Urothelium cell line (cell line): ENCODE measurements at regions not wholly inside any gene's neighbourhood (a gene's known extent, or its start where the extent isn't known, plus 50 kb on each side); places are given as distances from the start of the nearest gene placed in this dataset.

Source experiments
- DNase-seq: peaks from one replicate; pipeline ENCODE4 v3.0.0; 2011; ENCODE audit warnings: low spot score, mixed read lengths
- FAIRE-seq: peaks from 2 replicates; lab custom pipeline; 2011; peaks lifted over from hg19 to GRCh38; lab: Jason Lieb, UNC

DNA sequence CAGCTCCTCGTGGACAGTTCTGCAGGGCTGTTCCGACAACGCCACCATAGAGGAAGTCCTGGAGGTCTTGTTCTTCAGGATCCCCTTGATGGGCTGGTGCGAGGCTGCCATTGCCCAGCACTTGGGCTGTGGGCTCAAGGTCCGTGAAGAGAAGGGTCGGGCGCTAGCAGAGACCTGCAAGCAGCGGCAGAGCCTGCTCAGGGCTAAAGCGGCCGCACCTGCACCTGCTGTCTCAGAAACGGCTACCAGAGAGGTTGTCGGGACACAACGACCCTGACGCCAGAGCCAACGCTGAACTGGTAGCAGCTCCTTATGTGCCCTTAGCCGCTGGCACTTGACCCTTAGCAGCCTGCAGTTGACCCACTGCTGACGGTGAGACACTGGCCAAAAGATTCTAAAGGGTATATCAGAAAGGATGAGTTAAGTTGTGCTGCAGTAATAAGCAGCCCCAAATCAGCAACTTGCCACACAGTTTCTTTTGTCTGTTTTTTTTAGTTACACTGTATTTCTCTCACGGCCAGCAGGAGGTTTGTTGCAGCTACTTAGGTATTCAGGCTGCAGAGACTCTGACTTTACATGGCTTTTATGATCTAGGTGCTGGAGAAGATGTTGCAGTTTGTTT, 55.5 kb upstream of the ST6GAL2 start:
- FAIRE-seq (peak; percentile 27), DNase-seq (no peak)

DNA sequence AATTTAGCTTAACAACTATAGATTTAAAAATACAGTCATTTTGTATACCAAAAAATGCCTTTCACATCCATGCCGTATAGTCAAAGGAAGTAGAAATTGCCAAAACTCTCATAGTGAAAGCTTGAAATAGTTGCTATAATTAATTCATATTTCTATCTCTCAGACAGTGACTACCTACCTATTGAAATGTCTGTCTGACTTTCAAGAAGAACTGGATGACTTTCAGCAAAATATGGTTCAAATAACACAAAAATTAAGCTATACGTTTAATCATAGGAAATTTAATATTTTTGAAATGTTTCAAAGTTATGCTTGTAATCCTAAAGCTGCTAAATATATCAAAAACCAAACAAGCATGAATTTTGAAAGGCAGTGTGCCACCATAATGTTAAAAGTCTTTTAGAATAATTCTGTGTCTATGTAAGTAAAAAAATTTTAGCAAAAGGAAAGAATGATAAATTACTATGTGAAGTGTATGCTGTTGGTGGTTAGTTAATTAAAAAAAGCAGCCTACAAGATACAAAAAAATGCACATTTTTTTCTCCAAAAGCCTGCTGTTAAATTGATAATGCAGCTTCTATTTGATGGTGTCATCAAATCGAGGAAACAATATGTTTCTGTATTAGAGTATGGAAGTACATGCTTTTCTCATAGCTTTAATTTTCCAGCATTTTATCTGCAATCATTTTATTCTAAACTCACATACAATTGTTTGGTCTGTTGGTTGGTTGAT, 57.7 kb upstream of the ST6GAL2 start:
- FAIRE-seq, result no peak
- no peak for DNase-seq

DNA sequence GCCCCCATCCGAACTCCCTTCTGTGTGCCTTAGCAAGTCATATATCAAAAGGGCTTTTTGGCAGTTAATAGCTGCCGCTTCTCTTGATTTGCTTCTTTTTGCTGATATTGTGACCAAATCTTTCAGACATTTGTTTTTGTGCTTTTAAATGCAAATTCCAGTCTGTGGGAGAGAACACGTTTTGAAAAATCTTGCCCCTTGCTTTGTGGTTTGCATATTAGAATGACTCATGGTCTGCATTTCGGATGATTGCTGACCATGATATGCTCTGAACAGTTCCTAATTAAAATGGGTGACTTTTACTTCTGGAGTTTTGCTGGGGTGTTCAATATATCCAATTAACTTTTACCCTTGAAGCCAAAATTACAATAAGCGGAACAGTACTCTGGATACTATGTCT, 58.2 kb upstream of the ST6GAL2 start:
- DNase-seq (peak; percentile 51), FAIRE-seq (no peak)

DNA sequence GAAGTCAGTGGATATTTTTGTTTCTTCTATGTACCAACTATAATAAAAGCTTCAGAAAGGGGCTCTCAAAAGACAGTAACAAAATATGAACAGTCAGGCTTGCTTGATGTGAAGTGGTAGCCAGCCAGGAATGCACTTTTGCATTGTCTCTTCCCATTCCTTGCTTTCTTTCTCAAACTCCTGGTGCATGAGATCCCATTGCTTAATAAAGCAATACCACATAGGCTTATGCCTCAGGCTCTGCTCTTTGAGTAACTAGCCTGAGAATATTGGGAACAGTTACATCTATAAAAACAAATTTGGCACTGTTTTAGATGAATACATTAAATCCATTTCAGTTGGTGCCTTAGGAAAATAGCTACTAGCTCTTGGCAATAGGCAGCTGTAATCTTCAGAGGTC, 62.6 kb upstream of the ST6GAL2 start:
- FAIRE-seq (no peak), DNase-seq (no peak)

DNA sequence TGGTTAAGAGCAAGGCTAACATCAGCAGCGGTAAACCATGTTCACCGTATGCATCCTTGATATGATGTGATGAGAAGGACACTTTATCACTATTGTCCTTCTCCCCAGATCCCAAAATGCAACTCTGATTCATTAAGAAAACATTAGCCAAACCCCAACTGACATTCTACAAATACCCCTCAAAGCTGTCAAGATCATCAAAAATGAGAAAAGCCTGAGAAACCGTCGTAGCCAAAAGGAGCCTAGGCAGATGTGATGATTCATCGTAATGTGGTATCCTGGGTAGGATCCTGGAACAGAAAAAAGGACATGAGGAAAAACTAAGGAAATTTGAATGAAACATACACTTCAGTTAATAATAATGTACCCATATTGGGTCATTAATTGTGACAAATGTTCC, 67.3 kb upstream of the ST6GAL2 start:
- FAIRE-seq, result no peak
- no peak for DNase-seq

DNA sequence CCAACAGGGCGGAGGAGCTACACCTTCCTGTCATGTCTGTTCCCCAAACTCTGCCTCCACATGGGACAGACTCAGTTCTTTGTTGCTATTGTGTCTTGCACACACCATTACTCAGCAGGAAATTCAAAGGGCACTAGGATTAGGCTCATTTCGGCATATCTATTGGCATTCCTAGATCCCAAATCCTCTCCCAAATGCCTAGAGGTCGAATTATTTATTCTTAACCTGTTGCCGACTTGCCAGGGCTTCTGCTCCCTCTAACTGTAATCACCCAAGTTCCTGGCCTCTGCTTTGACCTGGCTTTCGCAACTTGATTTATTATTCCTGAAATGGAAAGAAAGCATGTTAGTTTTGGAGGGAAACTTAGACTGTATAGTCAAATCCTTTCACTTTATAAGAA, 67.8 kb upstream of the ST6GAL2 start:
- no peak for FAIRE-seq
- no peak for DNase-seq

DNA sequence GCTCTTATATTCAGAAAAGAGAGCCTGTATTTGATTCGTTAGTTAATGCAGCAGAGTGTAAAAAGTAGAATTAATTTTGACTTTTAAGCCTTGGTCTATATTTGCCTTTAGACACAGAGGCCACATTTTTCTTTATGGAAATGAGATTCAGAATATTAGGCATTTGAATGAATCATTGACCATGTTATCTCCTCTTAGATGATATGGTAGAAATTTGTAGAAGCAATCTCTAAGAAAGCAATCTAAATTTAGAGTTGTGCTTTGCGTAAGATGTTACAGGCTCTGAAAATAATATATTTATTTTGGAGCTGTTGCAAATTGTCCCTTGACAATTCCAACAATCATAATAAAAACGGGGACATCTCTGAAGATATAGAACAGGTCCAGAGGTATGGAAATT, 68.3 kb upstream of the ST6GAL2 start:
- DNase-seq (no peak), FAIRE-seq (no peak)

DNA sequence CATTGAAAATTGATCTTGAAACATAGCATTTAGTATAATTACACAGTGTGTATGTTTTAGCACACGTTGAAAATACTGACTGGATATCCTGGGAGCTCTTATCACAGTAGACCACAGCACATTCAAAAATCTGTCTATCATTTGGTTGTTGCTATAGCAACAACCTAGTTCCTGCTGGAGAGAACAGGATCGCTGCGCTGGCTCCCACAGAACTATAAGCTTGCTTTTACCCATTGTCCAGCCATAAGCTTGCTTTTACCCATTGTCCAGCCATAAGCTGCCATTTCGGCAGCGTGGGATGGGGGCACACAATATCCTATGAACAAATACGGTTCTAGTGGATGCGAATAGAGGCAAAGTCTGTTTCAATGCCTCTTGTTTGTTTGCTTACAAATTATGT, 70.4 kb upstream of the ST6GAL2 start:
- no peak for FAIRE-seq
- DNase-seq, result no peak

DNA sequence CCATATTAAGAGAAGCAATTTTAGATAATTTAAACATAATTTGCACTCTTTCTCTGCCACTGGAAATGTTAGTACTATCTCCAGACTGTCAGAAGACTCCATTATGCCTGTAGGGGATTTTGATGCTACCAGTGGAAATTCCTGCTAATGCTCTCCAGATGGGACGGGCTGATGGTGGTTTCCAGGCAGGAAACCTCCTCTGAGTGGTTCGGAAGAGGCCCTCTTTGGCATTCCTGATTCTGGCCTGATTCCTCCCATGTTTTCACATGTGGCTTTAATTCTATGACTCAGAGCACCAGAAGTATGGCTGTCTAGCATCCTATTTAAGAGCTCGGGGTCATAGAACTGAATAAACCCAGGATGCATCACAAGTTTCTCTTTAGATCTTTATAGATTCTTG, 70.9 kb upstream of the ST6GAL2 start:
- DNase-seq, result peak; percentile 60
- FAIRE-seq, result no peak

DNA sequence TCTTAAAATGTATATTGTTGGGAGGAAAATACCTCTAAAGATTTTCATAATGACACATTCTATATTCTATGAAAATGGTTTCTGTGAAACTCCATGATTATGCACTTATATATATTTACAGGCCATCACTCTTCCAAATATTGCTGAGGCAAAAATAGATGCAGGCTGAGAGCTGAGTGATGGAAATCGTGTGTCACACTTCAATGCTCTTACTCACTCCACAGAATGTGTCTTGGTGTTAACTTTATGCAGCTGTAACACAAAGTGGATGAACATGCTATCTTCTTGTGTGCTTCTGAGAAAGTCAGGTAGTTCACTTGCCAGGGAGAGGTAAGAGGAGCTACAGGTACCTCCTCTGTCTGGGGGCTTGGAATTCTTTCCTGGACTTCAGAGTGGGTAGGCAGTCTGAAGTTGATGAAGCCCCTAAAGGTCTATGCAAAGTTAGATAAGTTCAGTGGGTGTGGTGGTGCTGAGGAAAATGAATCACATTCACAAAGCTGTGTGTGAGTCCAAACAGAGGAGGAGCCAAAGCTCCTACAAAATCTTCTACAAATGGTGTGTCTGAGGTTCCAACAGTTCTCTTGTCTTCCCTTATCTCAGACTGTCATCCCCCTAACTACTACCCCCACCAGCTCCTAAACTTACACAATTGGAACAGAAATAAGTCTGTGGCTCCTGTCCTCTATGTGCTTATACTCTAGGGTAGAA, 74.2 kb upstream of the ST6GAL2 start:
- no peak for DNase-seq
- no peak for FAIRE-seq

DNA sequence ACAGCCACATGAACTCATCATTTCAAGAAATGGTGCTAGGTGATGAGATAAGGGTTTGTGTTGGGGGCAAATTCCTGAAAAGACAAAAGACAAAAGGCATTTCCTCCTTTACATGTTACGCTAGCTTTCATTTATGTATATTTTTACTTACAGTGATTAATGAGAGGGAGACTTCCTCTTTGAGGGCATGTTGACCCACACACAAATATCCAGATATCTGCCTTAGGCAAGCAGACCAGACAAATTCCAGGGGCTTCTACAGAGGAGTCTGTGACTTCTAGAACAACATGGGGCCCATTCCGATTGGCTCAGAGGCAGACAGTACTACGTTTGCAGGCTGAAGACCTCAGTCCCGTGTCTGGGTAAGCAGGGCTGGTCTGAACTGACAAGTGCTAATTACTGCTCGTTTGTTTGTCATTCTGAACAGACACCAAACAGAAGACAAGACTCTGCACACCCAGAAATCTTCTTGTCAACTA, 74.8 kb upstream of the ST6GAL2 start:
- FAIRE-seq (no peak), DNase-seq (no peak)

DNA sequence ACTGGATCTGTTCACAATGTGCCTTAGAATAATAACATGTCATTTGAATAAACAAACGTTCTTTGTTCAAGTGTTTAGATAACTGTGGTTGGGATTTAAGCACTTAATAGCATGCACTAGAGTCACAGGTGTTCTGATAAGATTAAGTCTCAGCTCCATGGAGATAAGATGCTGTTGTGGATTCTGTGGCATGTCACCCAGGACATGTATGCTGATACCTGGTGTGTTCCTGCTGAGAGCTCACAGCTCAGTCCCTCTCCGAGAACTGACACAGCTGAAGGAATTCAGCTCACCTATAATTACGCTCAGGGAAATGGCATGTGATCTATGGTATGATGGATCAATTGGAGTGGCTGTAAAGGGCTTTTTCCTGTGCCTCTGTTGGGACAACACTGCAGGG, 75.4 kb upstream of the ST6GAL2 start:
- DNase-seq, result no peak
- FAIRE-seq, result no peak

DNA sequence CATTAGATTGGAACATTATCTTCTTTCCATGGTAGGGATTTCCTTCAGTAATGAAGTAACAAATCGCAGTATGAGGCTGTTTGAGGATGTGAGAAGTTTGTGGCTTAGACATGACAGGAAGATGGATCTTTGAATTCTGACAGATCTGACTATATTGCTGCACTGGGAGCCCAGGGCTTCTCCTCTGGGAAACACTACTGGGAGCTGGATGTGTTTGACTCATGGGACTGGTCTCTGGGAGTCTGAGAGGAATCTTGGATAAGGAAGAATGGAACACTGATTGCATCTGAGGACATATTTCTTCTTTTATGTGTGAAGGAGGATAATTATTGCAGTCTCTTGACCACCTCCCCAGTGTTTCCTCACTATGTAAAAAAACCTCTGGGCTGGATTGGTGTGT, 77.2 kb upstream of the ST6GAL2 start:
- DNase-seq, result no peak
- no peak for FAIRE-seq

DNA sequence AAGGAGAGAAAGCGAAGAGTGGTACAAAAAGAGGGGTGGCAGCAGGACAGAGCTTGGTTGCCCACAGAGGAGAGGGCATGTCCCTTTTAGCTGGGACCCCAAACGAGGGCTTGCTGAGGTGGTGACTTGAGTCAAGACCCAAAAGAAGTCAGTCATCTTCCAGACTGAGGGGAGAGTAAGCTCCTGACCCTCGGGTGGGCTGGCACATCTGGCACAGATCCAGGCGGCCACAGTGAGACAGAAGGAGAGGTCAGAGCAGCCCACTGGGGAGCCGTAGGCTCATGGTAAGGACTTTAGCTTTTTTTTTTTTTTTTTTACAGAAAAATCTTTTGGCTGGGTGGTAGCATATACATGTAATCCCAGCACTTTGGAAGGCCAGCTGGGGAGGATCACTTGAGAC, 77.9 kb upstream of the ST6GAL2 start:
- DNase-seq (no peak), FAIRE-seq (no peak)

DNA sequence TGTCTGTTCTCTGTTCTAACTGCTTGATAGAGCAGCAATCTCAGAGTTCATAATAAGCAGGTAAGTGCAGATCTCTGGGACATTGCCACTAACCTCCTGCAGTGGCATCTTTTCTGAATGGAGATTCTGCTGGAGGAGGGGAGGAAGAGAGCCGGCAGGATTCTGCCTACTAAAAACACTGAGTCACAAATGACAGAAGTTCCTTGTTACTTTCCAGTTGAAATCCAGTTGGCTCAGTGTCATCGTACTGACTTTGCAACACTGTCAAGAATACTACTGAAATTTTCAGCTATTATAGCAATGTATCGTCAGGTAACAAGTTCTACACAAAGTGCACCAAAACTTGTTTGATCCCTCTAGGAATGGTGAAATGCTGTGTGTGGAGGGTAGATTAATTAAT, 79.6 kb upstream of the ST6GAL2 start:
- DNase-seq, result no peak
- no peak for FAIRE-seq

DNA sequence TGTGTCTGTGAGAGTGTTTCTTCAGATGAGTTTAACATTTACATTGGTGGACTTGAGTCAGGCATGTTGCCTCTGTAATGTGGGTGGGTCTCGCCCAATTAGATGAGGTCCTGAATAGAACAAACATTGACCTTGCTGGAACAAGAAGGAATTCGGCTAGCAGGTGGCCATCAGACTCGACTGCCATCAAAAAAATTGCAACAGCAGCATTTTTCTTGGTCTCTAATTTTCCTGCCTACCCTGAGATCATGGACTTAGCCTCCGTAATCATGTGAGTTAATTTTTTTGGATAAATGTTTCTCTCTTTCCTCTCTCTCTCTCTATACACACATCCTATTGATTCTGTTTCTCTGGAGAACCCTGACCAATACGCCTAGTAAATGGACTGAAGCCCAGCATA, 83.8 kb upstream of the ST6GAL2 start:
- FAIRE-seq (no peak), DNase-seq (no peak)

DNA sequence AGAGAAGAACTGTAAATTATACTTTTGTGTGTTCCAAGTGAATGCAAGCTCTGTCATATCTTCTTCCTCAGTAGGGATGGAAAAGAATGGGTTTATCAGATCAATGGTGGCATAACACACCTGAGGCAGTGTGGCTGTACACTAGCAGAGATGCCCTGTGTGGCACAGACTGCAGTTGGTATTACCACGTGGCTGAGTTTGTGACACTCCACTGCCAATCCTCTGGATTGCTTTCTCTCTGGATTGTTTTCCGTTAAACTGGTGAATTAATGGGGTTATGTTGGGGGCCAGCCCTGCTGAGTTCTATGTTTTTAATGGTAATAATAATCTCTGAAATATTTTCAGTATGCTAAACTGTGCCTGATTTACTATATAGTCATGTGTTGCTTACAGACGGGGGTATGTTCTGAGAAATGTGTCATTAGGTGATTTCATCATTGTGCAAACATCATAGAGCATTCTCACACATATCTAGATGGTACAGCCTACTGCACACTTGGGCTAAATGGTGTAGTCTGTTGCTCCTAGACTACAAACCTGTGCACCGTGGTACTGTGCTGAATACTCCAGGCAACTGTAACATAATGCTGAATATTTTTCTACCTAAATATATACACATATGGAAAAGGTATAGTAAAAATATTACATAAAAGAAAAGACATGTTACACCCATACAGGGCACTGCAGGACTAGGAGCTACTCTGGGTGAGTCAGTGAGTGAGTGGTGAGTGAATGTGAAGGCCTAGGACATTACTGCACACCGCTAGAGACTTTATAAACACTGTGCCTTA, 84.7 kb upstream of the ST6GAL2 start:
- DNase-seq (no peak), FAIRE-seq (peak; percentile 86)

DNA sequence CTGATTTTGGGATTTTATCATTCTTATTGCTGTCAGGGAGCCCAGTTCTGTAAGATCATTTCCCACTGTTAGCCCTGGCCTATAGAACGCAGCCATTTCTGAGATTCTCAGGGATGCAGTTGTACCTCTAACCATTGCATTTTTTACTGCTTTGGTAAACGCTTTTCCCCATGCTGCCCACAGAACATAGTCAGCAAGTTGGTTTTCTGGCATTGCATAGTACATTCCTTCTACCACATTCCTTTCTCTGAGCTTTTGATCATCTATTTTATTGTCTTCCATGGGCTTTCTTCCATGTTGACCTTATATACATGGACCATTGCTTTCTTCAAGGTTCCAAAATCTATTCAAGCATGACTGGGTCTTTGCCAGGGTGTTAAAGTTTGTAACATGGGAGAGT, 86.8 kb upstream of the ST6GAL2 start:
- DNase-seq (peak; percentile 47), FAIRE-seq (no peak)

DNA sequence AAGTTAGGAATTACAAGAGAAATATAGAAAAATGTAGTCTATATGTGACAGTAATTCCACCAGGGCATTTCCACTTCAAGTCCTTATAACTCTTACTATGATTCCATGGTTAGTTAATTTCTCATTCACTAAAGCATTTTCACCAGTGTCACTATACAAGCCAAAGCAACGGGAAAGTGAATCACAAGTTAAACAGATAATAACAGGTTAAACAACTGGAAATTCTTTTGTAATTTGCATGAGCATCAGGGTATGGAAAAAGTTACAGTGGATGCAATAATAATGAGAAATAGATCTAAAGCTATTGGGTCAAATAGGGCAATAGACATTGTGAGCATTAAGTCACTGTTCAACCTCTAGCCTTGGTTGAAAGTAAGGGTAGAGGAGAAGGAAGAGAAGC, 88.9 kb upstream of the ST6GAL2 start:
- FAIRE-seq, result no peak
- DNase-seq, result no peak

DNA sequence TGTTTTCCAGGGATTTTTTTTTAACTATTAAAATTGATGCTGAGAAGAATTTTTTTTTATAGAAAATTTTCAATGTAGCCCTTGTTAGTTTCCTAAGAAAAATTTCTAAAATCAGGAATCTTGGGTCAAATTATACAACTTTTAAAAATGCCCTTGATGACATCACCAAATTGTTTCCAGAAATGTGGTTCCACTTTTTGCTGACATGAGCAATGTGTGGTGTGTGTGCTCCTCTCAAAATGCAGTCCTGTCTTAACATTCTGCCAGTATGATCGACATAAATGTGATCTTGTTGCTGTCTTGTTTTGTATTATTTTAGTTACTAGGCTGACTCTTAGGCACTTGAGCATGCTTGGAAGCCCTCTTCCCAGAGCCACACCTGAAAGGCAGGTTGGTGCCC, 89.7 kb upstream of the ST6GAL2 start:
- FAIRE-seq (peak; percentile 55), DNase-seq (no peak)

DNA sequence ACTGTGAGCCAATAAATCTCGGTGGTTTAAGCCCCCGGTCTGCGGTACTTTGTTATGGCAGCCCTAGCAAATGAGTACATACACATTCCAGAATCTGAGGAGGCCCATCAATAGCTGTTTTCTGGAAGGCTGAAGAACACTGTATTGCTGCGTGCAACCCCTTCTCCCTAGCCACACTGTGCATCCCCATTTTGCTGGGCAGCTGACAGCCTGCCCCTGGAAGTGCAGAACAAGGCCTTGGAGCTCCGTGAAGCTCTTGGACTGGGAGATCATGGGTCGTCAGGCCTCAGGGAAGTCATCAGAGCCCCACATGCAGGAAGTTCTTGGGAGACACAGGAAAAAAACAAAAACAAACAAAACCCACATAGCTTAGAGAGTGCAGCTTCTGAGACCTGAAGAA, 90.6 kb upstream of the ST6GAL2 start:
- DNase-seq (no peak), FAIRE-seq (no peak)
